BJ (cell line): ENCODE measurements at regions not wholly inside any gene's neighbourhood (a gene's known extent, or its start where the extent isn't known, plus 50 kb on each side); places are given as distances from the start of the nearest gene placed in this dataset.

ENCODE experiments used
- CTCF ChIA-PET: fragments of 350-600 bp; formaldehyde crosslinking; extraction: SDS; loops from one replicate; lab custom pipeline; 2021; ENCODE audit warnings: antibody characterized with exemption, inconsistent platforms; lab: Yijun Ruan, JAX
- POLR2A ChIA-PET: fragments of 300-600 bp; sonication (Branson Sonifier 250); formaldehyde crosslinking; extraction: SDS; loops from one replicate; lab custom pipeline; 2021; ENCODE audit warnings: antibody characterized with exemption; lab: Charles Lee
- DNase-seq: peaks from one replicate; pipeline ENCODE4 v3.0.0-alpha.2; 2011; ENCODE audit warnings: low read depth
- H3K27me3 ChIP-seq: 2 replicates; pipeline ENCODE4 v1.6.0; 2011; ENCODE audit warnings: low read length; ENCODE audit not compliant: control insufficient read depth, insufficient read depth
- H3K36me3 ChIP-seq: 2 replicates; pipeline ENCODE4 v1.5.1; 2011; ENCODE audit warnings: low read length; ENCODE audit not compliant: control insufficient read depth, insufficient read depth
- H3K4me3 ChIP-seq: 2 replicates; pipeline ENCODE4 v1.5.1; 2011; ENCODE audit warnings: low read depth, mild to moderate bottlenecking, control low read depth, low read length
- TF ChIP-seq, protein P1 (sequence below): IDR thresholded peaks from 2 replicates; pipeline ENCODE4 v1.5.1; 2011; ENCODE audit warnings: low read depth, mild to moderate bottlenecking, control low read depth, inconsistent platforms, low read length, moderate library complexity; ENCODE audit not compliant: insufficient read depth

DNA sequence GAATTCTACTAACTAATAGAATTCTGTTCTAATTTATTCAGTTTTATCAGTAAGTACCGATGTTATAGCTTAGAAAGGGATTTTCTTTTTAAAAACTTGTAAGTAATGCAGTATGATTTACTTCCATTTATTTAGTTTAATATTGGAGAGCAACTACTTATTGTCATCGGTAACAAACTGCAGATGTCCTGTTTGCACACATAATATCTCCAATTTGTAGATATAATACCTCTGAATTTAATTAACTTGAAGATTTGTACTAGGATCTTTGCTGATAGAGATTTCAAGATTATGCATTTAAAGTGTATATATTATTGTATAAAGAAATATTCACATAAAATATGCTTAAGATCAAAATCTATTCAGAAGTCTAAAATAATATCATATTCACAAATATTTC is 356.7 kb downstream of the PCDH17 start:
- no peak for DNase-seq
- ChIA-PET CTCF (no interaction called here), POLR2A (no interaction called here)
- TF ChIP-seq, protein P1, sequence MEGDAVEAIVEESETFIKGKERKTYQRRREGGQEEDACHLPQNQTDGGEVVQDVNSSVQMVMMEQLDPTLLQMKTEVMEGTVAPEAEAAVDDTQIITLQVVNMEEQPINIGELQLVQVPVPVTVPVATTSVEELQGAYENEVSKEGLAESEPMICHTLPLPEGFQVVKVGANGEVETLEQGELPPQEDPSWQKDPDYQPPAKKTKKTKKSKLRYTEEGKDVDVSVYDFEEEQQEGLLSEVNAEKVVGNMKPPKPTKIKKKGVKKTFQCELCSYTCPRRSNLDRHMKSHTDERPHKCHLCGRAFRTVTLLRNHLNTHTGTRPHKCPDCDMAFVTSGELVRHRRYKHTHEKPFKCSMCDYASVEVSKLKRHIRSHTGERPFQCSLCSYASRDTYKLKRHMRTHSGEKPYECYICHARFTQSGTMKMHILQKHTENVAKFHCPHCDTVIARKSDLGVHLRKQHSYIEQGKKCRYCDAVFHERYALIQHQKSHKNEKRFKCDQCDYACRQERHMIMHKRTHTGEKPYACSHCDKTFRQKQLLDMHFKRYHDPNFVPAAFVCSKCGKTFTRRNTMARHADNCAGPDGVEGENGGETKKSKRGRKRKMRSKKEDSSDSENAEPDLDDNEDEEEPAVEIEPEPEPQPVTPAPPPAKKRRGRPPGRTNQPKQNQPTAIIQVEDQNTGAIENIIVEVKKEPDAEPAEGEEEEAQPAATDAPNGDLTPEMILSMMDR = no peak
- Histone ChIP-seq H3K27me3 (no peaks in the 10 kb centered on the region), H3K36me3 (no peaks in the 10 kb centered on the region), H3K4me3 (no peak overlapping the region)

DNA sequence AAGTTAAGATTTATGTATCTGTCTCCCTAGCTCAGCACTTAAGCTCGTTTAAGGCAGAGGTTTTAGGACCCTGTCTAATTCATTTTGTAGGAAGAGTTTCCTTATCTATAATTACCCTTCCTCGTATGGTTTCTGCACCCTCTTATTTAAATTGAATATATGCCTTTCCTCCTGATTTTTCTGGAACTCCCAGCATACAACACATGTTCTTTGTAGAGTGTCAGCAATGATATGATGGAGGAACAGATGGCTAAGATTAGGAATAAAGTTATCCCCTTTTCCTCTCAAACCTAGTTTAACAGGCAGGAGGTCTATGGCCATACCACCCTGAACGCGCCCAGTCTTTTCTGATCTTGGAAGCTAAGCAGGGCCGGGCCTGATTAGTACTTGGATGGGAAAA is 359.5 kb downstream of the PCDH17 start:
- no peak for DNase-seq
- CTCF ChIA-PET = no interaction called here
- POLR2A ChIA-PET = no interaction called here
- TF ChIP-seq, protein P1 = no peak
- no peak overlapping the region for H3K4me3 ChIP-seq
- no peaks in the 10 kb centered on the region for H3K27me3 ChIP-seq
- H3K36me3 ChIP-seq = no peaks in the 10 kb centered on the region

DNA sequence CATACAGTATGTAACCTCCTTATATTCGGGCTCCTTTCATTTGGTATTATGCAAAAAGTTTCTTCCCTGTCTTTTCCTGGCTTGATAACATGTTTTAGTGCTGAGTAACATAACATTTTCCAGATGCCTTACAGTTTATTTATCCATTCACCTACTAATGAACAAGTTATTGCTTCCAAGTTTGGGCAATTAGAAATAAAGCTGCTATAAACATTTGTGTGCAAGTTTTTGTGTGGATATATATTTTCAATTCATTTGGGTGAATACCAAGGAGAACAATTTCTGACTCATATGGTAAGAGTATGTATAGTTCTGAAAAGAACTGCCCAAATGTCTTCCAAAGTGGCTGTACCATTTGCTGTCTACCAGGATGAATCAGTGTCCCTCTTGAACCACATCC is 360.9 kb downstream of the PCDH17 start:
- DNase-seq = no peak
- CTCF ChIA-PET = no interaction called here

DNA sequence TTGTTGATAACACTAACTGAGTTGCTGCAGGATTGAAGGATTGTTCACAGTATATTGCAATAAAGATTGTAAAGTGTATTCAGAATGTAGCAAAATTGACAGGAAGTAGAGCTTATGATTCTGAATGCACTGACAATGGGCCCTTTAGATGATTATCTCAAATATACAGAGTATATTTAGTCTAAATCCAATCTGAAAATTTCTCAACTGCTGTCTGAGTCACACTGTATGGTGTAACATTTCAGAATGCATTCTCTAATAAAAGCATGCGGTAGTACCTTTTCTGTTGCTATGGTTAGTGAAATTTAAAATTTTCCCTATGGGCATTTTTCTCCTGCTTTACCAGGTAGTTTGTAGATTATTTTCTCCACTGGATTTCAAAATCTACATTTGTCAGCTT is 365.2 kb downstream of the PCDH17 start:
- POLR2A ChIA-PET = no interaction called here
- CTCF ChIA-PET = interaction anchor here (2.2 kb wide), 1 partner anchor 372 kb away, joined by 4 read pairs; no protein-coding TSS in a partner anchor

More for the DNA sequence above, 360.9 kb downstream of the PCDH17 start:
- TF ChIP-seq, protein P1 = no peak
- Histone ChIP-seq H3K27me3 (no peaks in the 10 kb centered on the region), H3K36me3 (no peaks in the 10 kb centered on the region), H3K4me3 (no peak overlapping the region)
- POLR2A ChIA-PET = no interaction called here

DNA sequence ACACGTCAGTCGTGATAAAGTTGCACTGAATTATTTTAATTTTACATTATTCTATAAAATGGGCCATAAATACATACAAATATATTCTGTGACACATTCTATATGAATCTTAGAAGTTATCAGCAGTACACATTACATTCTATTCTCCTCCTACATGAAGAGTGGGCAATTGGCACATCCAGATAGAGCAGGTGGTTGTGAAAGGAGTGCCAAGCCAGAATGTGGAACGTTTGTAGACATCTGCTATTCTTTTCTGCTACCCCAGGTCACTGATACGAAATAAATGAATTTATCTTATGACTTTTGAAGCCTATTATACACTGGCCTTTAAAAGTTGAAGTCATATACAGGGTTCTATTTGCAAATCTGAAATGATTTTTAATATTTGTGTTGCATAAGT is 373.2 kb downstream of the PCDH17 start:
- ChIA-PET CTCF (no interaction called here), POLR2A (no interaction called here)
- no peak overlapping the region for H3K4me3 ChIP-seq
- no peaks in the 10 kb centered on the region for H3K27me3 ChIP-seq
- DNase-seq = no peak
- TF ChIP-seq, protein P1 = no peak
- no peaks in the 10 kb centered on the region for H3K36me3 ChIP-seq

More for the DNA sequence above, 365.2 kb downstream of the PCDH17 start:
- no peak for DNase-seq
- TF ChIP-seq, protein P1 = no peak
- no peaks in the 10 kb centered on the region for H3K27me3 ChIP-seq
- no peak overlapping the region for H3K4me3 ChIP-seq
- no peaks in the 10 kb centered on the region for H3K36me3 ChIP-seq
